Spleen (tissue), 11 donors: ENCODE measurements at regions not wholly inside any gene's neighbourhood (a gene's known extent, or its start where the extent isn't known, plus 50 kb on each side); places are given as distances from the start of the nearest gene placed in this dataset.

Experiments used
- DNase-seq: peaks from one replicate; pipeline ENCODE4 v3.0.0-alpha.2; 2020
- H3K27ac ChIP-seq, 8 donors: fragments of 200-600 bp; sonication (generic) in 7 of 8; 1 replicate in 4 of 8; 2 replicates in 4 of 8; pipeline versions ENCODE4 v1.5.0 to v1.8.0; 2016 to 2021; ENCODE audit warnings: inconsistent platforms in 4 of 8, mild to moderate bottlenecking in 4 of 8, moderate library complexity in 1 of 8
- H3K27me3 ChIP-seq, 7 donors: fragments of 200-600 bp; sonication (generic) in 6 of 7; replicated peaks in 1 of 7; 1 replicate in 4 of 7; 2 replicates in 3 of 7; pipeline versions ENCODE4 v1.5.0 to v1.8.0; 2016 to 2021; ENCODE audit warnings: inconsistent platforms in 3 of 7, mild to moderate bottlenecking in 1 of 7
- H3K36me3 ChIP-seq, 6 donors: fragments of 200-600 bp; sonication (generic) in 5 of 6; 1 replicate in 4 of 6; 2 replicates in 2 of 6; pipeline versions ENCODE4 v1.5.0 to v1.8.0; 2016 to 2021; ENCODE audit warnings: inconsistent platforms in 2 of 6
- H3K4me1 ChIP-seq, 6 donors: fragments of 200-600 bp; sonication (generic) in 5 of 6; 1 replicate in 3 of 6; 2 replicates in 3 of 6; pipeline versions ENCODE4 v1.5.0 to v1.8.0; 2016 to 2021; ENCODE audit warnings: inconsistent platforms in 3 of 6
- H3K4me3 ChIP-seq, 8 donors: fragments of 200-600 bp; sonication (generic) in 7 of 8; 1 replicate in 4 of 8; 2 replicates in 4 of 8; pipeline versions ENCODE4 v1.5.0 to v1.8.0; 2016 to 2021; ENCODE audit warnings: inconsistent platforms in 4 of 8, mild to moderate bottlenecking in 4 of 8, moderate library complexity in 2 of 8
- H3K9me3 ChIP-seq, 8 donors: fragments of 200-600 bp; sonication (generic) in 7 of 8; 1 replicate in 4 of 8; 2 replicates in 4 of 8; pipeline versions ENCODE4 v1.5.0 to v1.8.0; 2016 to 2021; ENCODE audit warnings: inconsistent platforms in 4 of 8
- POLR2A ChIP-seq, 3 donors: fragments of 450-650 bp; IDR thresholded peaks; one replicate each; pipeline ENCODE4 v1.5.1; 2017; ENCODE audit warnings: antibody characterized with exemption in 3 of 3, mild to moderate bottlenecking in 1 of 3
- POLR2AphosphoS5 ChIP-seq, 3 donors: sonication (generic); formaldehyde crosslinking; IDR thresholded peaks; one replicate each; pipeline ENCODE4 v1.5.1; 2017; ENCODE audit warnings: antibody characterized with exemption in 3 of 3
- WGBS, 5 donors: extraction: QIAGEN DNeasy Blood & Tissue Kit in 3 of 5; methylation state at CpG; one replicate each; pipeline versions ENCODE4 v1.1.5 to v1.1.7; 2013 to 2018; 5-methylcytosine and 5-hydroxymethylcytosine counted together
- intact Hi-C: fragments of 100-400 bp; cut with DNase I; formaldehyde crosslinking; loops from one replicate; pipeline ENCODE4 v1.15.0; 2023; ENCODE audit warnings: low total_unique reads
- TF ChIP-seq, protein P1 (sequence below), 11 experiments: fragments of 200-600 bp in 7 of 11; fragments of 450-650 bp in 4 of 11; sonication (generic) in 4 of 11; IDR thresholded peaks in 8 of 11; conservative IDR thresholded peaks in 3 of 11; 1 replicate in 7 of 11; 2 replicates in 4 of 11; pipeline versions ENCODE4 v1.4.0 to v1.8.0; 2016 to 2021; ENCODE audit warnings: antibody characterized with exemption in 11 of 11, inconsistent platforms in 4 of 11, mild to moderate bottlenecking in 1 of 11
- donor health status: healthy with polysubstance abuse.
- donor health status: DM: no; HTN: no; CAD: no; lungs with moderate emphysema.
- donor health status: DM: no; HTN: no; CAD: no.
- donor health status: Bipolar disorder and iron deficiency.
- donor health status: healthy.
- donor health status: DM: no; HTN: no; CAD: no.
- donor health status: DM: yes; HTN: yes; CAD: no.

DNA sequence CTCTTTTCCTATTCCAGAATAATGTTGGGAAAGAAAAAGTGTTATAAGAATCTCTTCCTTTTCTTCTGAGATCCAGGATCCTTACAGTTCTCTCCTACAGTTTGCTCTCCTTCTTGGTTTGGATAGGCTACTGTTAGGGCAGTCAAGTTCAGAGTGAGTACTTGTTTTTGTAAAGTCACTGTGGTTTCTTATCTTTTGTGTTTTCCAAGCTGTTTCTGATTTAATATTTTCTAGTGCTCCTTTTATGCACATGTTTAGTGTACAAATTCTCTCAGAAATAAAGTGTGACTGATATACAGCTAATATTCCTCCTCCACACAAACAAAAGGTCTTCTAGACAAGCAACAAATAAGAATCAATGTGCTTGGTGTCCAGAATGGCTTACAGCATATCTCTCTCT, 107.7 kb downstream of the BACH1 start:
- intact Hi-C loops = no loop called here
- no peak for DNase-seq
- H3K4me3 ChIP-seq = no peak overlapping the region

GRCh38 chr21:29407571-29407970, 108.8 kb downstream of the BACH1 start:
- intact Hi-C loops = no loop called here
- Histone ChIP-seq H3K9me3 (peaks cover 0 to 7% (median 0%) of the 10 kb centered on the region in 8 donors), H3K27me3 (no peaks in the 10 kb centered on the region), H3K4me1 (peaks cover 0 to 5% (median 0%) of the 10 kb centered on the region in 6 donors), H3K36me3 (peaks cover 0 to 6% (median 0%) of the 10 kb centered on the region in 6 donors), H3K4me3 (no peak overlapping the region), H3K27ac (no peak overlapping the region)
- TF ChIP-seq POLR2AphosphoS5 (IDR thresholded peaks at IDR 0.05) (no peak), POLR2A (IDR thresholded peaks at IDR 0.05) (no peak)
- TF ChIP-seq, protein P1, sequence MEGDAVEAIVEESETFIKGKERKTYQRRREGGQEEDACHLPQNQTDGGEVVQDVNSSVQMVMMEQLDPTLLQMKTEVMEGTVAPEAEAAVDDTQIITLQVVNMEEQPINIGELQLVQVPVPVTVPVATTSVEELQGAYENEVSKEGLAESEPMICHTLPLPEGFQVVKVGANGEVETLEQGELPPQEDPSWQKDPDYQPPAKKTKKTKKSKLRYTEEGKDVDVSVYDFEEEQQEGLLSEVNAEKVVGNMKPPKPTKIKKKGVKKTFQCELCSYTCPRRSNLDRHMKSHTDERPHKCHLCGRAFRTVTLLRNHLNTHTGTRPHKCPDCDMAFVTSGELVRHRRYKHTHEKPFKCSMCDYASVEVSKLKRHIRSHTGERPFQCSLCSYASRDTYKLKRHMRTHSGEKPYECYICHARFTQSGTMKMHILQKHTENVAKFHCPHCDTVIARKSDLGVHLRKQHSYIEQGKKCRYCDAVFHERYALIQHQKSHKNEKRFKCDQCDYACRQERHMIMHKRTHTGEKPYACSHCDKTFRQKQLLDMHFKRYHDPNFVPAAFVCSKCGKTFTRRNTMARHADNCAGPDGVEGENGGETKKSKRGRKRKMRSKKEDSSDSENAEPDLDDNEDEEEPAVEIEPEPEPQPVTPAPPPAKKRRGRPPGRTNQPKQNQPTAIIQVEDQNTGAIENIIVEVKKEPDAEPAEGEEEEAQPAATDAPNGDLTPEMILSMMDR (IDR thresholded peaks at IDR 0.05 in 8 of 11, conservative IDR thresholded peaks at IDR 0.05 in 3 of 11) = no peak
- WGBS, 5 donors = 87 to 100% (median 94%) methylated on average over 2 of the region's 2 CpGs
- no peak for DNase-seq

More for the DNA sequence above, 107.7 kb downstream of the BACH1 start:
- no peak overlapping the region for H3K27ac ChIP-seq
- H3K9me3 ChIP-seq = peaks cover 0 to 7% (median 0%) of the 10 kb centered on the region in 8 donors
- TF ChIP-seq POLR2AphosphoS5 (IDR thresholded peaks at IDR 0.05) = no peak
- TF ChIP-seq, protein P1 (IDR thresholded peaks at IDR 0.05 in 8 of 11, conservative IDR thresholded peaks at IDR 0.05 in 3 of 11) = no peak
- H3K36me3 ChIP-seq = peaks cover 0 to 3% (median 0%) of the 10 kb centered on the region in 6 donors
- H3K4me1 ChIP-seq = peaks cover 0 to 5% (median 0%) of the 10 kb centered on the region in 6 donors
- no peaks in the 10 kb centered on the region for H3K27me3 ChIP-seq

- no peaks in the 10 kb centered on the region for H3K9me3 ChIP-seq
- WGBS, 5 donors = 82 to 91% (median 88%) methylated on average over 3 of the region's 3 CpGs
- TF ChIP-seq POLR2AphosphoS5 (IDR thresholded peaks at IDR 0.05) (no peak), POLR2A (IDR thresholded peaks at IDR 0.05) (no peak)
- TF ChIP-seq, protein P1 (IDR thresholded peaks at IDR 0.05 in 8 of 11, conservative IDR thresholded peaks at IDR 0.05 in 3 of 11) = no peak
- no peak for DNase-seq
- no peak overlapping the region for H3K27ac ChIP-seq
- H3K27me3 ChIP-seq = no peaks in the 10 kb centered on the region
- intact Hi-C loops = no loop called here
- H3K4me1 ChIP-seq = peaks cover 0 to 5% (median 2%) of the 10 kb centered on the region in 6 donors
- peaks cover 0 to 12% (median 2%) of the 10 kb centered on the region in 6 donors for H3K36me3 ChIP-seq
- no peak overlapping the region for H3K4me3 ChIP-seq
Observed at GRCh38 chr21:29413683-29414082, 115.0 kb downstream of the BACH1 start.

- Histone ChIP-seq H3K27me3 (no peaks in the 10 kb centered on the region), H3K36me3 (peaks cover 0 to 12% (median 2%) of the 10 kb centered on the region in 6 donors), H3K4me1 (peaks cover 0 to 12% (median 6%) of the 10 kb centered on the region in 6 donors), H3K27ac (no peak overlapping the region), H3K9me3 (no peaks in the 10 kb centered on the region), H3K4me3 (no peak overlapping the region)
- 89 to 96% (median 95%) methylated on average over 4 of the region's 4 CpGs for WGBS, 5 donors
- DNase-seq = no peak
- TF ChIP-seq, protein P1 (IDR thresholded peaks at IDR 0.05 in 8 of 11, conservative IDR thresholded peaks at IDR 0.05 in 3 of 11) = no peak
- TF ChIP-seq POLR2AphosphoS5 (IDR thresholded peaks at IDR 0.05) (no peak), POLR2A (IDR thresholded peaks at IDR 0.05) (no peak)
- intact Hi-C loops = no loop called here
Observed at GRCh38 chr21:29416268-29416667, 117.5 kb downstream of the BACH1 start.
